H9 (cell line): ENCODE measurements at regions not wholly inside any gene's neighbourhood (a gene's known extent, or its start where the extent isn't known, plus 50 kb on each side); places are given as distances from the start of the nearest gene placed in this dataset.

ENCODE experiments used
- DNase-seq: peaks from one replicate; pipeline ENCODE4 v3.0.0-alpha.2; 2017
- H2AFZ ChIP-seq: one replicate; pipeline ENCODE4 v1.6.1; 2013; ENCODE audit warnings: mild to moderate bottlenecking, low read length, control low read depth, moderate library complexity
- H2AK5ac ChIP-seq: 2 replicates; pipeline ENCODE4 v1.6.1; 2013; ENCODE audit warnings: low read length, control low read depth, mixed read lengths; ENCODE audit not compliant: insufficient read length
- H2BK120ac ChIP-seq: one replicate; pipeline ENCODE4 v1.6.1; 2013; ENCODE audit warnings: low read depth, mild to moderate bottlenecking, low read length, control low read depth, inconsistent platforms; ENCODE audit not compliant: poor library complexity, severe bottlenecking
- H2BK12ac ChIP-seq: 2 replicates; pipeline ENCODE4 v1.6.1; 2013; ENCODE audit warnings: low read length, control low read depth, mixed read lengths, low read depth; ENCODE audit not compliant: insufficient read length
- H2BK15ac ChIP-seq: 2 replicates; pipeline ENCODE4 v1.6.1; 2013; ENCODE audit warnings: low read depth, low read length, control low read depth
- H2BK20ac ChIP-seq: one replicate; pipeline ENCODE4 v1.6.1; 2013; ENCODE audit warnings: low read depth, mild to moderate bottlenecking, low read length, control low read depth, inconsistent platforms; ENCODE audit not compliant: poor library complexity, severe bottlenecking
- H2BK5ac ChIP-seq: 2 replicates; pipeline ENCODE4 v1.6.1; 2013; ENCODE audit warnings: low read length, control low read depth, mixed read lengths; ENCODE audit not compliant: insufficient read length
- H3K14ac ChIP-seq: 2 replicates; pipeline ENCODE4 v1.6.1; 2013; ENCODE audit warnings: low read length, control low read depth; ENCODE audit not compliant: insufficient read depth
- H3K18ac ChIP-seq: 2 replicates; pipeline ENCODE4 v1.6.1; 2013; ENCODE audit warnings: low read depth, mild to moderate bottlenecking, mixed read lengths, low read length, control low read depth; ENCODE audit not compliant: insufficient read length
- H3K23ac ChIP-seq: 2 replicates; pipeline ENCODE4 v1.6.1; 2013; ENCODE audit warnings: low read length, control low read depth, mixed read lengths, low read depth; ENCODE audit not compliant: insufficient read length
- H3K23me2 ChIP-seq: 2 replicates; pipeline ENCODE4 v1.6.1; 2013; ENCODE audit warnings: low read depth, mild to moderate bottlenecking, mixed read lengths, low read length, control low read depth; ENCODE audit not compliant: insufficient read length, poor library complexity, severe bottlenecking
- H3K27ac ChIP-seq: 2 replicates; pipeline ENCODE4 v1.5.1; 2013; ENCODE audit warnings: low read length, control low read depth, mixed read lengths, low read depth; ENCODE audit not compliant: insufficient read length
- H3K27me3 ChIP-seq: 2 replicates; pipeline ENCODE4 v1.6.1; 2013; ENCODE audit warnings: low read length, control low read depth, inconsistent platforms; ENCODE audit not compliant: insufficient read depth
- H3K4ac ChIP-seq: 2 replicates; pipeline ENCODE4 v1.6.1; 2013; ENCODE audit warnings: low read depth, mild to moderate bottlenecking, control low read depth, inconsistent platforms, low read length, moderate library complexity
- H3K4me1 ChIP-seq: 2 replicates; pipeline ENCODE4 v1.6.1; 2013; ENCODE audit warnings: low read length, control low read depth, inconsistent platforms; ENCODE audit not compliant: insufficient read depth
- H3K4me2 ChIP-seq: 2 replicates; pipeline ENCODE4 v1.6.1; 2013; ENCODE audit warnings: low read length, control low read depth, mixed read lengths; ENCODE audit not compliant: insufficient read length, insufficient read depth
- H3K56ac ChIP-seq: 2 replicates; pipeline ENCODE4 v1.6.1; 2013; ENCODE audit warnings: low read depth, mild to moderate bottlenecking, mixed read lengths, low read length, control low read depth; ENCODE audit not compliant: insufficient read length
- H3K79me1 ChIP-seq: 2 replicates; pipeline ENCODE4 v1.6.1; 2013; ENCODE audit warnings: low read depth, mild to moderate bottlenecking, moderate library complexity, low read length, control low read depth, inconsistent platforms; ENCODE audit not compliant: insufficient read depth, poor library complexity, severe bottlenecking
- H3K79me2 ChIP-seq: 2 replicates; pipeline ENCODE4 v1.6.1; 2013; ENCODE audit warnings: low read length, control low read depth, inconsistent platforms; ENCODE audit not compliant: insufficient read depth
- H3K9ac ChIP-seq: 2 replicates; pipeline ENCODE4 v1.6.1; 2013; ENCODE audit warnings: low read length, control low read depth, mixed read lengths; ENCODE audit not compliant: insufficient read length; ENCODE audit errors: extremely low read depth
- H3K9me3 ChIP-seq: one replicate; pipeline ENCODE4 v1.6.1; 2013; ENCODE audit warnings: low read depth, low read length, inconsistent platforms; ENCODE audit not compliant: control insufficient read depth
- H3T11ph ChIP-seq: one replicate; pipeline ENCODE4 v1.6.1; 2013; ENCODE audit warnings: mild to moderate bottlenecking, low read length, control low read depth, inconsistent platforms
- H4K20me1 ChIP-seq: one replicate; pipeline ENCODE4 v1.6.1; 2013; ENCODE audit not compliant: control insufficient read depth, insufficient read length, insufficient read depth
- H4K5ac ChIP-seq: 2 replicates; pipeline ENCODE4 v1.6.1; 2013; ENCODE audit warnings: low read depth, mild to moderate bottlenecking, mixed read lengths, low read length, control low read depth; ENCODE audit not compliant: insufficient read length
- H4K8ac ChIP-seq: replicated peaks from 2 replicates; pipeline ENCODE4 v1.6.1; 2013; ENCODE audit warnings: low read length, control low read depth, mixed read lengths, low read depth; ENCODE audit not compliant: insufficient read length
- H4K91ac ChIP-seq: 2 replicates; pipeline ENCODE4 v1.6.1; 2013; ENCODE audit warnings: low read depth, mild to moderate bottlenecking, moderate library complexity, mixed read lengths, low read length, control low read depth; ENCODE audit not compliant: insufficient read length
- H3K27ac Mint-ChIP-seq, 3 experiments: 2 replicates in 2 of 3; 3 replicates in 1 of 3; pipeline ENCODE4 v1.8.0; 2020 to 2021; ENCODE audit warnings: mixed read lengths in 3 of 3, mild to moderate bottlenecking in 1 of 3, moderate library complexity in 1 of 3
- H3K27me3 Mint-ChIP-seq: 2 replicates; pipeline ENCODE4 v1.8.0; 2021; ENCODE audit warnings: low read depth, mild to moderate bottlenecking, moderate library complexity, mixed read lengths
- H3K36me3 Mint-ChIP-seq, 3 experiments: 2 replicates in 2 of 3; 3 replicates in 1 of 3; pipeline ENCODE4 v1.8.0; 2020 to 2021; ENCODE audit warnings: low read depth in 3 of 3, mixed read lengths in 3 of 3; ENCODE audit not compliant: insufficient read depth in 1 of 3
- H3K4me1 Mint-ChIP-seq, 2 experiments: 2 replicates each; pipeline ENCODE4 v1.8.0; 2020; ENCODE audit warnings: mixed read lengths in 2 of 2
- H3K4me3 Mint-ChIP-seq, 2 experiments: 2 replicates in 1 of 2; 3 replicates in 1 of 2; pipeline ENCODE4 v1.8.0; 2020 to 2021; ENCODE audit warnings: mild to moderate bottlenecking in 2 of 2, mixed read lengths in 2 of 2, moderate library complexity in 1 of 2
- H3K9me3 Mint-ChIP-seq, 2 experiments: 2 replicates in 1 of 2; 3 replicates in 1 of 2; pipeline ENCODE4 v1.8.0; 2020; ENCODE audit warnings: mild to moderate bottlenecking in 2 of 2, mixed read lengths in 2 of 2, moderate library complexity in 1 of 2
- CTCF ChIP-seq: fragments of 200-600 bp; sonication (generic); conservative IDR thresholded peaks from 3 replicates; pipeline ENCODE4 v1.8.0; 2021; ENCODE audit warnings: antibody characterized with exemption, mild to moderate bottlenecking
- WGBS: extraction: QIAGEN DNeasy Blood & Tissue Kit; methylation state at CpG from one replicate; pipeline ENCODE4 v1.1.7; 2013; ENCODE audit warnings: missing lambda C conversion rate, low lambda C conversion rate, mixed read lengths; ENCODE audit not compliant: insufficient read length; ENCODE audit errors: extremely low coverage; 5-methylcytosine and 5-hydroxymethylcytosine counted together

- H3K4me3 Mint-ChIP-seq, result no peak overlapping the region
- no peak overlapping the region for H3K14ac ChIP-seq
- no peaks in the 10 kb centered on the region for H3K27me3 ChIP-seq
- TF ChIP-seq CTCF, result no peak
- H3K27me3 Mint-ChIP-seq, result no peaks in the 10 kb centered on the region
- H3K9me3 ChIP-seq, result no peaks in the 10 kb centered on the region
- H3T11ph ChIP-seq, result no peak overlapping the region
- peaks cover 6 to 8% of the 10 kb centered on the region in 2 experiments for H3K4me1 Mint-ChIP-seq
- no peak overlapping the region for H2BK120ac ChIP-seq
- peak overlapping the region in 2 of 3 experiments; percentile 10 to 63; a peak in 2 of 7 replicates for H3K27ac Mint-ChIP-seq
- H2BK12ac ChIP-seq, result no peak overlapping the region
- DNase-seq, result no peak
- H3K18ac ChIP-seq, result no peak overlapping the region
- H2BK15ac ChIP-seq, result no peak overlapping the region
- no peaks in the 10 kb centered on the region for H3K4me1 ChIP-seq
- no peak overlapping the region for H3K27ac ChIP-seq
- no peak overlapping the region for H3K9ac ChIP-seq
- H4K5ac ChIP-seq, result no peak overlapping the region
- no peak overlapping the region for H3K4me2 ChIP-seq
- H3K23me2 ChIP-seq, result no peaks in the 10 kb centered on the region
- H2BK20ac ChIP-seq, result no peak overlapping the region
- H3K36me3 Mint-ChIP-seq, result no peaks in the 10 kb centered on the region; a peak in 1 of 7 replicates
- WGBS, result no CpG with 5 or more reads among the region's 1 CpG
- no peak overlapping the region for H4K8ac ChIP-seq
- H3K23ac ChIP-seq, result no peak overlapping the region
- H2AK5ac ChIP-seq, result no peak overlapping the region
- no peaks in the 10 kb centered on the region for H4K20me1 ChIP-seq
- no peak overlapping the region for H2BK5ac ChIP-seq
- no peak overlapping the region for H3K4ac ChIP-seq
- H3K56ac ChIP-seq, result no peak overlapping the region
- no peaks in the 10 kb centered on the region for H3K79me2 ChIP-seq
- H2AFZ ChIP-seq, result no peak overlapping the region
- H3K79me1 ChIP-seq, result no peaks in the 10 kb centered on the region
- H4K91ac ChIP-seq, result no peak overlapping the region
- H3K9me3 Mint-ChIP-seq, result no peaks in the 10 kb centered on the region
These were observed 73.5 kb upstream of the ABI3BP start for GRCh38 chr3:101066711-101067129.
